Testis (tissue), 2 donors: ENCODE measurements at regions not wholly inside any gene's neighbourhood (a gene's known extent, or its start where the extent isn't known, plus 50 kb on each side); places are given as distances from the start of the nearest gene placed in this dataset.

Source experiments
- POLR2A ChIP-seq: fragments of 450-650 bp; IDR thresholded peaks from one replicate; pipeline ENCODE4 v1.6.1; 2017; ENCODE audit warnings: antibody characterized with exemption, mild to moderate bottlenecking, moderate library complexity
- TF ChIP-seq, protein P1 (sequence below), 3 experiments: fragments of 450-650 bp in 2 of 3; fragments of 200-600 bp in 1 of 3; sonication (generic) in 1 of 3; IDR thresholded peaks; one replicate each; pipeline ENCODE4 v1.5.1; 2016 to 2019; ENCODE audit warnings: antibody characterized with exemption in 3 of 3, mild to moderate bottlenecking in 2 of 3, moderate library complexity in 1 of 3

DNA sequence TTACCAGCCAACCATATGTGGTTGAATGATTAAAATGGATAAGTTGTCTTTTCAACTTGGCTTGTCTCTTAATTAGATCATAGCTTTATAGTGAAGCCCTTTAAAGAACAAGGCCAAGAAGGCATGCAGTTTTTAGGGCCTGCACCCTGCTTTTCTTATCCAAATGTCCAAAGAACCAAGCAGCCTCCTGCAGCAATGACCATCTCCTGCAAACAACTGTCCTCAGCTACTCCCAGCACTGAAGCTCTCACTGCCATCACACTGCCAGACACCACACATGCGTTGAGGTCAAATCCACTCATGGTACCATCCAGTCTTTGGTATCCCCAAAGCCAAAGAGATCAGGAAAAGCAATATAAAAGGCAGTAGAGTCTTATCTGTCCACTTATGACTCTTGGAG is 210.3 kb downstream of the ACTR3B start:
- TF ChIP-seq POLR2A, result no peak
- TF ChIP-seq, protein P1, sequence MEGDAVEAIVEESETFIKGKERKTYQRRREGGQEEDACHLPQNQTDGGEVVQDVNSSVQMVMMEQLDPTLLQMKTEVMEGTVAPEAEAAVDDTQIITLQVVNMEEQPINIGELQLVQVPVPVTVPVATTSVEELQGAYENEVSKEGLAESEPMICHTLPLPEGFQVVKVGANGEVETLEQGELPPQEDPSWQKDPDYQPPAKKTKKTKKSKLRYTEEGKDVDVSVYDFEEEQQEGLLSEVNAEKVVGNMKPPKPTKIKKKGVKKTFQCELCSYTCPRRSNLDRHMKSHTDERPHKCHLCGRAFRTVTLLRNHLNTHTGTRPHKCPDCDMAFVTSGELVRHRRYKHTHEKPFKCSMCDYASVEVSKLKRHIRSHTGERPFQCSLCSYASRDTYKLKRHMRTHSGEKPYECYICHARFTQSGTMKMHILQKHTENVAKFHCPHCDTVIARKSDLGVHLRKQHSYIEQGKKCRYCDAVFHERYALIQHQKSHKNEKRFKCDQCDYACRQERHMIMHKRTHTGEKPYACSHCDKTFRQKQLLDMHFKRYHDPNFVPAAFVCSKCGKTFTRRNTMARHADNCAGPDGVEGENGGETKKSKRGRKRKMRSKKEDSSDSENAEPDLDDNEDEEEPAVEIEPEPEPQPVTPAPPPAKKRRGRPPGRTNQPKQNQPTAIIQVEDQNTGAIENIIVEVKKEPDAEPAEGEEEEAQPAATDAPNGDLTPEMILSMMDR (IDR thresholded peaks at IDR 0.05), result no peak
